ENCODE measurements at regions not wholly inside any gene's neighbourhood (a gene's known extent, or its start where the extent isn't known, plus 50 kb on each side); places are given as distances from the start of the nearest gene placed in this dataset.

DNA sequence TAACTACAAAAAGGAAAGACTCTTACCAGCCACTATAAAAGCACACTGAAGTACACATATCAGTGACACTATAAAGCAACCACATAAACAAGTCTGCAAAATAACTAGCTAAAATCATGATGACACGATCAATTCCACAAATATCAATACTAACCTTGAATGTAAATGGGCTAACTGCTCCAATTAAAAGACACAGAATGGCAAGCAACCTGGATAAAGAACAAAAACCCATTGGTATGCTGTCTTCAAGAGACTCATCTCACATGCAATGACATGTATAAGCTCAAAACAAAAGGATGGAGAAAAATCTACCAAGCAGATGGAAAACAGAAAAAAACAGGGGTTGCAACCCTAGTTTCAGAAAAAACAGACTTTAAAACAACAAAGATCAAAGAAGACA lies 59.7 kb upstream of the LYPLAL1 start:
- no peak for DNase-seq

DNA sequence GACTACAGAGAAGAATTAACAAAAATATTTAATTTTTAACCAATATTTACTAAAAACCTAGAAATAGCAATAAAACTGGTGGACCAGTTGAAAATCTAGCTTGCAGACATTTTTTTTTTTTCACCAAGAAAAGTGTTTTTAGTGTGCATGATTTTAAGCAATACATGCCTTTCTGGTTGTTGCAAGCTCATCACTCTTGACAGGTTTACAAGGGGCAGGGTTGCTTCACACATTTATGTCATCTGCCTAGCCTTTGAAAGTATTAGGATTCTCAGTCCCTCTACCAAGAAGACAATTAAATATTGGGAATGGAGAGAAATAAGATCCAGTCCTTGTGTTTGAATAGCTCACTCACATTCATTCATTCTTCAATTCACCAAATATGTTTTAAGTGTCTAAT lies 53.8 kb upstream of the LYPLAL1 start:
- DNase-seq, result no peak

DNA sequence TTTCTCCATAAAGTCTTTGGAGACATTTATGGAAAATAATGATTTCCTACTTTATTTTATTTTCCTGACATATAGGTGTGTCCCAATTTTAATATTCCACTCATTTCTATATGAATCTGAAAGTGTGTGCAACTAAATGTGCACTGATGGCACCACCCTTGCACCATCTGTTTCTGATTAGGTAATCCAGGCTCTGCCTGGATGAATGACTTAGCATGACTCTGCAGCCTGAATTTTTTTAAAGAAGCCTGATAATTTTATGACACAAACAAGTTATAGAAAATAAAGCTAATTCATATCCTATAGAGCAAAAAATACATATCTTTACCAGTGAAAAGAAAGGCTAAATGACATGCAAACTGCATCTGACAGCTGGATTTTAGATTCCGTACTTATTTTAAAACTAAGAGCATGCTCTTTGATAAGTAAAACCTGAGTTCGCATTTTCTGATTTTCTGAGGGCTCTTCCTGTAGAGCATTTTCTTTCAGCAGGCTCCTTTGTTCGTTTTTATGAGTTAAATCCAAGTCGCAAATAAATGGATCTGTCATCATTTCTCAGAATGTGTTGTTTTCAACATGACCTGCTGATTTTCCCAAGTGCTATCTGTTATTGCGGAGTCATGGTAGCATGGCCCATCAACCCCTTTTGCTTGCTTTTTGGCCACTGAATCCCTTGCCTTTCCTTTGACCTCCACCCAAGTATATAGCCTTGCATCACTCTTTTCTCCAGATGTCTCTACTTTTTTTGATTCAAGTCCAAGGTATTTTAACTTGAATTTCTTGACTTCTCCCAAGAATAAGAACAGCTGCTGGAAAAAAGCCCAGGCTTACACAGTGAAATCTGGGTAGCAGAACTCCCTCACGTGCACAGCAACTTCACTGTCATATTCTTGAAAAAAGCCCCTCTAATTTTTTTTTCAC lies 52.8 kb upstream of the LYPLAL1 start:
- no peak for DNase-seq

- DNase-seq, result no peak
Measured at GRCh38 chr1:219121679-219122078, 52.0 kb upstream of the LYPLAL1 start.

GRCh38 chr1:219123036-219123435 lies 50.6 kb upstream of the LYPLAL1 start:
- DNase-seq, result no peak

All from NCI-H1092 (cell line).